ENCODE measurements at regions not wholly inside any gene's neighbourhood (a gene's known extent, or its start where the extent isn't known, plus 50 kb on each side); places are given as distances from the start of the nearest gene placed in this dataset.
"Not testable (repeated sequence)": the region's sequence is repeated elsewhere in the genome, so short reads cannot be mapped to it uniquely, and the experiment has no call there.

DNA sequence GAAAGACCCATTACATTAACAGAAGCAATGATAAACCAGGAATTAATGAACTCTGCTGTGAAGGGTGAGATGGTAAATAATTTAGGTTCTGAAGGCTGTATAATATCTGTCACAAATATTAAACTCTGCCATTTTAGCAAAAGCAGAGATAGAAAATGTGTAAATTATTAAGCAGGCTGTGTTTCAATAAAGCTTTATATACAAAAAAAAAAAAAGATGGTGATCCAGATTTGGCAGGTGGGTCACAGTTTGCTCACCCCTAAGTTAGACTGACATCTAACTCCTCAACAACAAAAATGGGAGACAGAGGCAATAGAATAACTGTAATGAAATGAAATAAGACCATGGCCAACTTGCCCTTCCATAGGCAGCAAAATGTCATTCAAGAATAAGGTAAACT, 157.3 kb upstream of the FANCL start:
- Histone ChIP-seq H3K4me3 (ENCODE audit: low read length) (no peak overlapping the region), H3K4me1 (ENCODE audit: control insufficient read depth, insufficient read depth, low read length) (no peaks in the 10 kb centered on the region), H3K9me3 (replicated peaks; ENCODE audit: low read length) (no peaks in the 10 kb centered on the region), H3K36me3 (ENCODE audit: insufficient read depth, low read length) (no peaks in the 10 kb centered on the region), H3K4me2 (ENCODE audit: low read length) (no peak overlapping the region), H3K27me3 (ENCODE audit: control insufficient read depth, insufficient read depth, low read length) (no peaks in the 10 kb centered on the region), H3K9ac (ENCODE audit: low read depth, low read length) (no peak overlapping the region)

DNA sequence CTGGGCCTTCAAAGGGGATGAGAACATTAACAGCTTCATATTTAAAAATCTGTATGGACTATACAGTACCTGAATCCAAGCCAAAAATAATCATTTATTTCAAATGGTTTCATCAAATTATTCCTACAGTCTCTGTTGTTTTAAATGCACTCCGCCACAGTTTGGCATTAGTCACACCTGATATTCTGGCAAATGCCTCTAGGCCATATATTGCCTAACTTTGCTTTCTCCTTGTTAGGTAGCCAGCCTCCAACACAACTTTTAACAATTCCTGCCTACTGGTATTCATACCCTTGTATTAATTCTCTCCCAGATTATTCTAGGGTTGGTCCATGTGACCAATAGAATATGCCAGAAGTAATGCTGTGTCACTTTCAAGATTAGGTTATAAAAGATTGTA, 146.6 kb upstream of the FANCL start:
- no peaks in the 10 kb centered on the region for H3K4me1 ChIP-seq (ENCODE audit: control insufficient read depth, insufficient read depth, low read length)
- no peaks in the 10 kb centered on the region for H3K36me3 ChIP-seq (ENCODE audit: insufficient read depth, low read length)
- H3K4me3 ChIP-seq (ENCODE audit: low read length) = no peak overlapping the region
- no peaks in the 10 kb centered on the region for H3K9me3 ChIP-seq (replicated peaks; ENCODE audit: low read length)
- H3K4me2 ChIP-seq (ENCODE audit: low read length) = no peak overlapping the region
- H3K9ac ChIP-seq (ENCODE audit: low read depth, low read length) = no peak overlapping the region
- H3K27me3 ChIP-seq (ENCODE audit: control insufficient read depth, insufficient read depth, low read length) = no peaks in the 10 kb centered on the region

DNA sequence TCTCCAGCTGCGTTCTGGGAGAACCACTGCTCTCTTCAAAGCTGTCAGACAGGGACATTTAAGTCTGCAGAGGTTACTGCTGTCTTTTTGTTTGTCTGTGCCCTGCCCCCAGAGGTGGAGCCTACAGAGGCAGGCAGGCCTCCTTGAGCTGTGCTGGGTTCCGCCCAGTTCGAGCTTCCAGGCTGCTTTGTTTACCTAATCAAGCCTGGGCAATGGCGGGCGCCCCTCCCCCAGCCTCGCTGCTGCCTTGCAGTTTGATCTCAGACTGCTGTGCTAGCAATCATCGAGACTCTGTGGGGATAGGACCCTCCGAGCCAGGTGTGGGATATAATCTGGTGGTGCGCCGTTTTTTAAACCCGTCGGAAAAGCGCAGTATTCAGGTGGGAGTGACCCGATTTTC, 145.8 kb upstream of the FANCL start:
- H3K4me1 ChIP-seq (ENCODE audit: control insufficient read depth, insufficient read depth, low read length); H3K9me3 ChIP-seq (replicated peaks; ENCODE audit: low read length); H3K9ac ChIP-seq (ENCODE audit: low read depth, low read length); H3K4me3 ChIP-seq (ENCODE audit: low read length); H3K4me2 ChIP-seq (ENCODE audit: low read length); H3K36me3 ChIP-seq (ENCODE audit: insufficient read depth, low read length); H3K27me3 ChIP-seq (ENCODE audit: control insufficient read depth, insufficient read depth, low read length): not testable (repeated sequence)

DNA sequence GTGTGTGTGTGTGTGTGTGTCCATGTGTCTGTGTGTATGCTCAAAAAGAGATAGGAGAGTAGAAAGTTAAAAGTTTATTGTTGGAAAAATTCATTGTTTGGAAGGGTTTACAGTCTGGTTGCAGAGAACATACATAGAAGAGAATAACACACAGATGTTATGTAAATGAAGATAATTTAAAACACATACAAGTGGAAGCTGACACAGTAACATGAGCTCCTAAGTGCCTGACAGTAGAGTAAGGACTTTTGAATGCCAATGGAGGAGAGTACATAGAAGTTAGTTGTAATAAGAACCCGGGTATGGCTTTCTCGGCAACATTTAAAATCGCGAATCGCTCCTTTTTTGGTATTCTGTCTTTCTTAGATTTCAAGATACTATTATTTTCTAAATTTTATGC, 137.0 kb upstream of the FANCL start:
- Histone ChIP-seq H3K4me1 (ENCODE audit: control insufficient read depth, insufficient read depth, low read length) (peaks cover 6% of the 10 kb centered on the region), H3K36me3 (ENCODE audit: insufficient read depth, low read length) (no peaks in the 10 kb centered on the region), H3K4me2 (ENCODE audit: low read length) (no peak overlapping the region), H3K9me3 (replicated peaks; ENCODE audit: low read length) (no peaks in the 10 kb centered on the region), H3K4me3 (ENCODE audit: low read length) (no peak overlapping the region), H3K27me3 (ENCODE audit: control insufficient read depth, insufficient read depth, low read length) (no peaks in the 10 kb centered on the region), H3K9ac (ENCODE audit: low read depth, low read length) (no peak overlapping the region)

DNA sequence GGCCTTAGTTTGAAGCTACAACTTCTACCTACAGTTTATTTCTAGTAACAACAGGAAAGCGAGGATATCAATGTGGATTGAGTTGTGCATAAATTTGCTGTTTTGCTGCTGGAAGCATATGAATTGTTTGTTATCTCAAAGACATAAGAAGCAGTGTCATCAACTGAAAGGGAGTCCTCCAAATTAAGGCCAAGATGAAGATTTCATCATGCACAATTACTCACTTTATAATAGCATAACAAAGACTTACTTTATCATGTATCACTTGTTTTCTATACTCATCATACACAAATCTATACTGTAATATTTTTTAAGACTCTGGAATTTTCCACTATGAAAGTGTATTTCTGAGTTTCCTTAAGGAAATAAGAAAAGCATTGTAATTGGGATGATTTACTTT, 136.1 kb upstream of the FANCL start:
- H3K4me1 ChIP-seq (ENCODE audit: control insufficient read depth, insufficient read depth, low read length) = peaks cover 6% of the 10 kb centered on the region
- H3K4me3 ChIP-seq (ENCODE audit: low read length) = no peak overlapping the region
- no peaks in the 10 kb centered on the region for H3K36me3 ChIP-seq (ENCODE audit: insufficient read depth, low read length)
- H3K9ac ChIP-seq (ENCODE audit: low read depth, low read length) = no peak overlapping the region
- no peaks in the 10 kb centered on the region for H3K27me3 ChIP-seq (ENCODE audit: control insufficient read depth, insufficient read depth, low read length)
- no peaks in the 10 kb centered on the region for H3K9me3 ChIP-seq (replicated peaks; ENCODE audit: low read length)
- no peak overlapping the region for H3K4me2 ChIP-seq (ENCODE audit: low read length)

DNA sequence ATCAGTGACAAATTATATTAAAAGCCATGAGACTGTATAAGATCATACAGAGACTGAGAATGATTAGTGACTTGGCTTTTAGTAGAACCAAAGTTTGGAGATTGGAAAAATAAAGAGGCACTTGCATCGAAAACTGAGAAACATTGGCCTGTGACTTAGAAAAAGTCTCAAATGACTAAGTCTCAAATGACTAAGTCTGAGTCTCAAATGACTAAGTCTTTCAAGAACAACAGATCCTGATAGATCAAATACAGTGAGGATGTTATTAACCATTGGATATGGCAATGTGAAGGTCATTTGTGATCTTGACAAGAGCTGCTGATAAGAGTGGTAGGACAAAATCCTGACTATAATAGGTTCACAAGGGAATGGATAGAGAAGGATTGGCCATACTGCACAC, 135.5 kb upstream of the FANCL start:
- no peak overlapping the region for H3K9ac ChIP-seq (ENCODE audit: low read depth, low read length)
- peaks cover 6% of the 10 kb centered on the region for H3K4me1 ChIP-seq (ENCODE audit: control insufficient read depth, insufficient read depth, low read length)
- no peaks in the 10 kb centered on the region for H3K36me3 ChIP-seq (ENCODE audit: insufficient read depth, low read length)
- no peaks in the 10 kb centered on the region for H3K27me3 ChIP-seq (ENCODE audit: control insufficient read depth, insufficient read depth, low read length)
- no peaks in the 10 kb centered on the region for H3K9me3 ChIP-seq (replicated peaks; ENCODE audit: low read length)
- no peak overlapping the region for H3K4me2 ChIP-seq (ENCODE audit: low read length)
- H3K4me3 ChIP-seq (ENCODE audit: low read length) = no peak overlapping the region

DNA sequence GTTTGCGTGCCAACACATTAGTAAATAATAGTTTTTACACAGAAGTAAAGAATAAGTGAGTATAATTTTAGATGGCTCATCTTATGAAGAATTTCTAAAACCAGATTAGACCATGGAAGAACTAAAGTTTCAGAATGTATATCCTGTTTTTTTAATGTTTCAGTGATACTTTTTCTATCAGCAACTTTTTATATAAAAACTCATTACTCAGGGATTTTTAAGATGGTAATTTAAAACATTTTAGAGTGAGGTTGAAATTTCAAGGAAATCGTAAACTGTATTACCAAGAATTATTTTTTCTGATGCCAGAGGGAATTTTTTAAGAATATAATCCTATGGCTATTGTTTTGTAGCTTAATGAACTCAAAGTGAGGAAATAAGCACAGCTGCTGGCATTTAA, 128.5 kb upstream of the FANCL start:
- H3K27me3 ChIP-seq (ENCODE audit: control insufficient read depth, insufficient read depth, low read length) = no peaks in the 10 kb centered on the region
- no peak overlapping the region for H3K4me3 ChIP-seq (ENCODE audit: low read length)
- no peak overlapping the region for H3K4me2 ChIP-seq (ENCODE audit: low read length)
- no peaks in the 10 kb centered on the region for H3K9me3 ChIP-seq (replicated peaks; ENCODE audit: low read length)
- H3K36me3 ChIP-seq (ENCODE audit: insufficient read depth, low read length) = no peaks in the 10 kb centered on the region
- no peaks in the 10 kb centered on the region for H3K4me1 ChIP-seq (ENCODE audit: control insufficient read depth, insufficient read depth, low read length)
- H3K9ac ChIP-seq (ENCODE audit: low read depth, low read length) = no peak overlapping the region

DNA sequence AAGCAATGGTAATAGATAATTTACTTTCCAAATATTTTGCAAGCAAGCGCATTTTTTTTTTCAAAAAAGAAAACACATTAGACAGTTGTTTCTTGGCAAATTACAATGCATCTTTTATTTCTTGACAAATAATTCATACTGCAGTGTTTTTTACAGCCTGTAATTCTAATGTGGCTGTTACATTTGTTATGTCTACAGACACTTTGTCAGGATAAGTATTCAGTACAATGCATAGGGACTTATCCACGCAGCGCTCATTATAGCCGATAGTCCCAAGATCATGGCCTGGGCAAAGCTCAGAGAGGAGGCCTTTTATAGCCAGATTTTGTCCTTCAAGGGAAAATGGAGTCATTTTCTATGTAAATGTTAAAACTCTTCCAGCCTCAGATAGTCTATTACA, 123.0 kb upstream of the FANCL start:
- H3K36me3 ChIP-seq (ENCODE audit: insufficient read depth, low read length) = no peaks in the 10 kb centered on the region
- no peaks in the 10 kb centered on the region for H3K9me3 ChIP-seq (replicated peaks; ENCODE audit: low read length)
- H3K9ac ChIP-seq (ENCODE audit: low read depth, low read length) = no peak overlapping the region
- H3K4me3 ChIP-seq (ENCODE audit: low read length) = no peak overlapping the region
- no peak overlapping the region for H3K4me2 ChIP-seq (ENCODE audit: low read length)
- no peaks in the 10 kb centered on the region for H3K4me1 ChIP-seq (ENCODE audit: control insufficient read depth, insufficient read depth, low read length)
- no peaks in the 10 kb centered on the region for H3K27me3 ChIP-seq (ENCODE audit: control insufficient read depth, insufficient read depth, low read length)

DNA sequence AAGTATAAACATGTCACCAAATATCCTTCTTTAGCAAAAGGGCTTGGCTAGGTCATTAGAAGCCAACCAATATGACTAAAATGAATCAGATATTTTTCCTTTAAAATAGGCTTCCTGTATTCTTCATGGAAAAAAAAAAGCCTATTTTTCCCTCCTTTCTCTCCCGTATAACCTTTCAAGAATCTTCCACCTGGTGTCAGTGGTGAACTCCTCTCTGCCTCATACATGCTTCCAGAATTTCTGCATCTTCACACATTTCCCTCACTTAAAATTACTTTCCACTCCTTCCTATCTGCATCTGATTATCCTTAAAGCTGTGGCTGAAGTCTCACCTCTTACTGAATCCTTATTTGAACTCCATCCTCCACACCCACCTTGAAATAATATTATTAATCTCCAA, 116.9 kb upstream of the FANCL start:
- H3K4me1 ChIP-seq (ENCODE audit: control insufficient read depth, insufficient read depth, low read length) = no peaks in the 10 kb centered on the region
- H3K27me3 ChIP-seq (ENCODE audit: control insufficient read depth, insufficient read depth, low read length) = no peaks in the 10 kb centered on the region
- no peak overlapping the region for H3K4me3 ChIP-seq (ENCODE audit: low read length)
- no peak overlapping the region for H3K4me2 ChIP-seq (ENCODE audit: low read length)
- H3K9ac ChIP-seq (ENCODE audit: low read depth, low read length) = no peak overlapping the region
- H3K36me3 ChIP-seq (ENCODE audit: insufficient read depth, low read length) = no peaks in the 10 kb centered on the region
- H3K9me3 ChIP-seq (replicated peaks; ENCODE audit: low read length) = no peaks in the 10 kb centered on the region

DNA sequence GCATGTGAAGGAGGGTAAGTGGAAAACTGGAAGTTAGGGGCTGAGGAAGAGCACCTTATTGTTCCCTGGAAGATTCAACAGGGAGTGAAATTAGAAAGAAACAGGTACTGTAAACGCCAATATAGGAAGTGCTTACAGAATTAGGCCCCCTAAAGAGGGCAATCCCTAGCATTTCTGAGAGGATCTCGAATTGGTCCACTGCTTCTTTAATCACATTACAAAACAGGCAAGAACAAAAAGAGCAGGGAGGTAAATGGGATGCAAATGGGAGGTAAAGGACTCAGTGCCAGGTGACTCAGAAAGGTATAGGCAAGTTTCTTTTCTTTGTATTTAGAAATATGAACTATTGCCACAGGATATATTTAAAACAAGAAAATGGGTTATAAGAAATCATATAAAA, 116.4 kb upstream of the FANCL start:
- Histone ChIP-seq H3K36me3 (ENCODE audit: insufficient read depth, low read length) (no peaks in the 10 kb centered on the region), H3K4me3 (ENCODE audit: low read length) (no peak overlapping the region), H3K4me1 (ENCODE audit: control insufficient read depth, insufficient read depth, low read length) (no peaks in the 10 kb centered on the region), H3K4me2 (ENCODE audit: low read length) (no peak overlapping the region), H3K9me3 (replicated peaks; ENCODE audit: low read length) (no peaks in the 10 kb centered on the region), H3K9ac (ENCODE audit: low read depth, low read length) (no peak overlapping the region), H3K27me3 (ENCODE audit: control insufficient read depth, insufficient read depth, low read length) (no peaks in the 10 kb centered on the region)

DNA sequence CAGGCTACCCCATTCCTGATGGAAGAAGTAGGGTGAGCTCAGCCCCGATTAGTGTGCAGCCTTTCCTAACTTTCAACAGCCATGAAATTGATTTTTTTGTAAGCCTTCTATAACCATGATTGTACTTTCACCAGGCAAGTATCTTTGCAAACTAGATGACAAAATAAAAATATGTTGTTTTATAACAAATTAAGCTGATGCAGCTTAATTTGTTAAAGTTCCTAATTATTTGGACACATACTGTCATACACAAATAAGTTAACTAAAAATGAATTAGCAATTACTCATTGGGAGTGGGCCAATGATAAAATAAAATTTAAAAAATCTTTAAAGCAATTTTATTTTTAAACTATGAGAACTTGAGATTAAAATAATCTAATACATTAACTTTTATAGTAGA, 113.1 kb upstream of the FANCL start:
- Histone ChIP-seq H3K9ac (ENCODE audit: low read depth, low read length) (no peak overlapping the region), H3K4me3 (ENCODE audit: low read length) (no peak overlapping the region), H3K4me2 (ENCODE audit: low read length) (no peak overlapping the region), H3K27me3 (ENCODE audit: control insufficient read depth, insufficient read depth, low read length) (no peaks in the 10 kb centered on the region), H3K36me3 (ENCODE audit: insufficient read depth, low read length) (no peaks in the 10 kb centered on the region), H3K4me1 (ENCODE audit: control insufficient read depth, insufficient read depth, low read length) (no peaks in the 10 kb centered on the region), H3K9me3 (replicated peaks; ENCODE audit: low read length) (no peaks in the 10 kb centered on the region)

DNA sequence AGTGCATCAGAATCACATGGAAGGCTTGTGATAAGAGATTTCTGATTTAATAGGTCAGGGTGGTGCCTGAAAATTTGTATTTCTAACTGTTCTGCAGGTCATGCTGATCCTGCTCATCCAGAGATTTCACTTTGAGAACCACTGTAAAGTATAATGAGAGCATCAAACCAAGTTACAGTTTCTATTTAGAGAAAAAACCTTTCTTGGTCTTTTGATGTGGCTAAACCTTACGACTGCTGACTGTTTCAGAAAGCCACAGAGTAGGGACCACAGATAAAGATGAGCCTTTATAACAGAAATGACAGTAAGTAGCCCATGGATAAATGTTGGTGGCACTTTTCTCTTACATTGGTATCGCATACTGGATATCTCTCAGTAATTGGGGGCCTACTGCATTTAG, 109.4 kb upstream of the FANCL start:
- Histone ChIP-seq H3K4me1 (ENCODE audit: control insufficient read depth, insufficient read depth, low read length) (no peaks in the 10 kb centered on the region), H3K4me3 (ENCODE audit: low read length) (no peak overlapping the region), H3K9ac (ENCODE audit: low read depth, low read length) (no peak overlapping the region), H3K9me3 (replicated peaks; ENCODE audit: low read length) (no peaks in the 10 kb centered on the region), H3K36me3 (ENCODE audit: insufficient read depth, low read length) (no peaks in the 10 kb centered on the region), H3K27me3 (ENCODE audit: control insufficient read depth, insufficient read depth, low read length) (no peaks in the 10 kb centered on the region), H3K4me2 (ENCODE audit: low read length) (no peak overlapping the region)

DNA sequence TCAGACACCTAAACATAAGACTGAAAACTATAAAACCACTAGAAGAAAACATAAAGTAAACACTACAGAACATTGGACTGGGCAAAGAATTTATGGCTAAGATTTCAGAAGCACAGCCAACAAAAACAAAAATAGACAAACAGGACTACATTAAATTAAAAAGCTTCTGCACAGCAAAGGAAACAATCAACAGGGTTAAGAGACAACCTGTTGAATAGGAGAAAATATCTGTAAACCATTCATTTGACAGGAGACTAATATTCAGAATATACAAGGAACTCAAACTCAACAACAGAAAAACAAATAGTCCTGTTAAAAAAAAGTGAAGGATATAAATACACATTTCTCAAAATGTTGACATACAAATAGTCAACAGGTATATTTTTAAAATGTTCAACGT, 106.7 kb upstream of the FANCL start:
- Histone ChIP-seq H3K9ac (ENCODE audit: low read depth, low read length) (no peak overlapping the region), H3K4me1 (ENCODE audit: control insufficient read depth, insufficient read depth, low read length) (no peaks in the 10 kb centered on the region), H3K4me3 (ENCODE audit: low read length) (no peak overlapping the region), H3K36me3 (ENCODE audit: insufficient read depth, low read length) (no peaks in the 10 kb centered on the region), H3K4me2 (ENCODE audit: low read length) (no peak overlapping the region), H3K27me3 (ENCODE audit: control insufficient read depth, insufficient read depth, low read length) (no peaks in the 10 kb centered on the region), H3K9me3 (replicated peaks; ENCODE audit: low read length) (no peaks in the 10 kb centered on the region)

Data from skeletal muscle satellite cell (primary cell).